CD4-positive, alpha-beta T cell (primary cell): ENCODE measurements at regions not wholly inside any gene's neighbourhood (a gene's known extent, or its start where the extent isn't known, plus 50 kb on each side); places are given as distances from the start of the nearest gene placed in this dataset.
"Not testable (repeated sequence)": the region's sequence is repeated elsewhere in the genome, so short reads cannot be mapped to it uniquely, and the experiment has no call there.

ENCODE experiments used
- ATAC-seq: fragments of 200-7000 bp; cut with Tn5 transposase; one replicate; pipeline ENCODE4 v1.10.0; 2022; ENCODE audit warnings: mild to moderate bottlenecking; ENCODE audit not compliant: poor library complexity
- CTCF ChIA-PET: fragments of 350-600 bp; sonication (Branson Sonifier 250); formaldehyde crosslinking; loops from one replicate; lab custom pipeline; 2021; ENCODE audit warnings: antibody characterized with exemption, inconsistent platforms; lab: Charles Lee
- POLR2A ChIA-PET: fragments of 350-600 bp; sonication (Branson Sonifier 250); formaldehyde crosslinking; loops from one replicate; lab custom pipeline; 2021; ENCODE audit warnings: antibody characterized with exemption, inconsistent platforms; lab: Charles Lee
- DNase-seq, 14 experiments: peaks; one replicate each; pipeline ENCODE4 v3.0.0-alpha.2; 2013 to 2020; ENCODE audit warnings: mixed read lengths in 2 of 14
- H3K27ac ChIP-seq, 2 donors: one replicate each; pipeline versions ENCODE4 v1.5.1 to v1.7.0; 2013; ENCODE audit warnings: low read length in 2 of 2, low read depth in 1 of 2, mild to moderate bottlenecking in 1 of 2
- H3K27me3 ChIP-seq, 2 experiments: 1 replicate in 1 of 2; 2 replicates in 1 of 2; pipeline versions ENCODE4 v1.6.1 to v1.7.0; 2013; ENCODE audit warnings: low read length in 2 of 2, control low read depth in 1 of 2, mild to moderate bottlenecking in 1 of 2, moderate library complexity in 1 of 2; ENCODE audit not compliant: insufficient read depth in 2 of 2, control insufficient read depth in 1 of 2
- H3K36me3 ChIP-seq: one replicate; pipeline ENCODE4 v1.6.1; 2013; ENCODE audit warnings: low read length, control low read depth; ENCODE audit not compliant: insufficient read depth
- H3K4me1 ChIP-seq: one replicate; pipeline ENCODE4 v1.6.1; 2013; ENCODE audit warnings: low read length, control low read depth; ENCODE audit not compliant: insufficient read depth
- H3K4me3 ChIP-seq: one replicate; pipeline ENCODE4 v1.5.1; 2013; ENCODE audit warnings: mild to moderate bottlenecking, low read length, moderate library complexity
- H3K9me3 ChIP-seq, 2 experiments: 1 replicate in 1 of 2; 2 replicates in 1 of 2; pipeline versions ENCODE4 v1.6.1 to v1.7.0; 2013; ENCODE audit warnings: low read length in 2 of 2, mild to moderate bottlenecking in 2 of 2, control low read depth in 1 of 2, moderate library complexity in 1 of 2; ENCODE audit not compliant: control insufficient read depth in 1 of 2, insufficient read depth in 1 of 2
- H3K27ac Mint-ChIP-seq: one replicate; pipeline ENCODE4 v1.8.0; 2020; ENCODE audit warnings: mixed read lengths
- H3K27me3 Mint-ChIP-seq: one replicate; pipeline ENCODE4 v1.8.0; 2021; ENCODE audit warnings: mixed read lengths
- H3K36me3 Mint-ChIP-seq: one replicate; pipeline ENCODE4 v1.8.0; 2021; ENCODE audit warnings: low read depth, mixed read lengths
- H3K4me1 Mint-ChIP-seq: one replicate; pipeline ENCODE4 v1.8.0; 2021; ENCODE audit warnings: low read depth, mixed read lengths
- H3K4me3 Mint-ChIP-seq: one replicate; pipeline ENCODE4 v1.8.0; 2020; ENCODE audit warnings: mild to moderate bottlenecking, mixed read lengths
- H3K9me3 Mint-ChIP-seq: one replicate; pipeline ENCODE4 v1.8.0; 2020; ENCODE audit warnings: mixed read lengths
- CTCF ChIP-seq: fragments of 200-600 bp; IDR thresholded peaks from one replicate; pipeline ENCODE4 v1.8.0; 2022; ENCODE audit warnings: antibody characterized with exemption, mild to moderate bottlenecking
- intact Hi-C, 2 experiments: fragments of 100-400 bp; cut with DNase I in 1 of 2; cut with micrococcal nuclease in 1 of 2; formaldehyde crosslinking; loops; one replicate each; pipeline versions ENCODE4 v1.15.1 to v1.9.0; 2023 to 2025; cut with DNase I, micrococcal nuclease

DNA sequence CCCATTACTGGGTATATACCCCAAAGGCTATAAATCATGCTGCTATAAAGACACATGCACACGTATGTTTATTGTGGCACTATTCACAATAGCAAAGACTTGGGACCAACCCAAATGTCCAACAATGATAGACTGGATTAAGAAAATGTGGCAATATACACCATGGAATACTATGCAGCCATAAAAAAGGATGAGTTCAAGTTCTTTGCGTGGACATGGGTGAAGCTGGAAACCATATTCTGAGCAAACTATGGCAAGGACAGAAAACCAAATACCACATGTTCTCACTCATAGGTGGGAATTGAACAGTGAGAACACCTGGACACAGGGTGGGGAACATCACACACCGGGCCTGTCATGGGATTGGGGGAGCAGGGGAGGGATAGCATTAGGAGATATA is 54.4 kb upstream of the MUCL1 start:
- ATAC-seq, intact Hi-C loops, H3K4me1 ChIP-seq, H3K9me3 ChIP-seq, H3K27ac ChIP-seq, H3K4me3 ChIP-seq, POLR2A ChIA-PET, CTCF ChIA-PET, H3K27ac Mint-ChIP-seq, H3K9me3 Mint-ChIP-seq, H3K4me3 Mint-ChIP-seq, H3K27me3 ChIP-seq, DNase-seq, H3K4me1 Mint-ChIP-seq, H3K36me3 ChIP-seq, H3K36me3 Mint-ChIP-seq: not testable (repeated sequence)
- H3K27me3 Mint-ChIP-seq: peaks cover 11% of the 10 kb centered on the region

- TF ChIP-seq CTCF: no peak
- no peaks in the 10 kb centered on the region for H3K27me3 ChIP-seq
- H3K9me3 ChIP-seq: no peaks in the 10 kb centered on the region
- Mint-ChIP-seq H3K9me3 (peaks cover 4% of the 10 kb centered on the region), H3K4me1 (no peaks in the 10 kb centered on the region), H3K4me3 (no peak overlapping the region), H3K36me3 (no peaks in the 10 kb centered on the region), H3K27me3 (peaks cover 11% of the 10 kb centered on the region), H3K27ac (no peak overlapping the region)
- ChIA-PET POLR2A (no interaction called here), CTCF (no interaction called here)
- ATAC-seq (no peak), DNase-seq (no peak)
- H3K36me3 ChIP-seq: no peaks in the 10 kb centered on the region
- H3K4me1 ChIP-seq: no peaks in the 10 kb centered on the region
- intact Hi-C loops: no loop called here
- no peak overlapping the region for H3K27ac ChIP-seq
- H3K4me3 ChIP-seq: no peak overlapping the region
Observed at GRCh38 chr12:54798651-54799050, 55.7 kb upstream of the MUCL1 start.

- CTCF ChIA-PET: no interaction called here
Observed at GRCh38 chr12:54796991-54797390, 57.3 kb upstream of the MUCL1 start.

More at GRCh38 chr12:54796991-54797390, 57.3 kb upstream of the MUCL1 start:
- POLR2A ChIA-PET: no interaction called here
- no peak for ATAC-seq
- Histone ChIP-seq H3K4me1 (no peaks in the 10 kb centered on the region), H3K36me3 (no peaks in the 10 kb centered on the region), H3K27me3 (no peaks in the 10 kb centered on the region), H3K27ac (no peak overlapping the region), H3K9me3 (no peaks in the 10 kb centered on the region), H3K4me3 (no peak overlapping the region)
- no peak for DNase-seq
- no peak overlapping the region for H3K4me3 Mint-ChIP-seq
- H3K4me1 Mint-ChIP-seq: no peaks in the 10 kb centered on the region
- H3K9me3 Mint-ChIP-seq: no peaks in the 10 kb centered on the region
- H3K36me3 Mint-ChIP-seq: no peaks in the 10 kb centered on the region
- intact Hi-C loops: no loop called here
- peaks cover 11% of the 10 kb centered on the region for H3K27me3 Mint-ChIP-seq
- no peak for TF ChIP-seq CTCF
- H3K27ac Mint-ChIP-seq: no peak overlapping the region
